ENCODE measurements at regions not wholly inside any gene's neighbourhood (a gene's known extent, or its start where the extent isn't known, plus 50 kb on each side); places are given as distances from the start of the nearest gene placed in this dataset.

- Histone ChIP-seq H3K27me3 (ENCODE audit: insufficient read depth, low read length, poor library complexity, severe bottlenecking) (no peaks in the 10 kb centered on the region), H3K4me2 (ENCODE audit: low read depth, low read length, poor library complexity, severe bottlenecking) (no peak overlapping the region), H3F3A (ENCODE audit: low read depth) (no peaks in the 10 kb centered on the region), H4K20me1 (ENCODE audit: insufficient read depth, low read length, poor library complexity, severe bottlenecking) (no peaks in the 10 kb centered on the region), H3K4me3 (ENCODE audit: low read length, poor library complexity, severe bottlenecking) (no peak overlapping the region), H3K9me2 (replicated peaks; ENCODE audit: low read depth, low read length) (no peaks in the 10 kb centered on the region), H3K36me3 (ENCODE audit: insufficient read depth, low read length) (no peaks in the 10 kb centered on the region), H3K9ac (ENCODE audit: low read depth, low read length, poor library complexity, severe bottlenecking) (no peak overlapping the region), H3K79me2 (ENCODE audit: insufficient read depth, low read length) (no peaks in the 10 kb centered on the region), H3K4me1 (ENCODE audit: insufficient read depth, low read length, poor library complexity, severe bottlenecking) (no peaks in the 10 kb centered on the region), H2AFZ (ENCODE audit: low read length) (no peak overlapping the region), H3K9me3 (ENCODE audit: insufficient read depth, low read depth, low read length) (no peaks in the 10 kb centered on the region)
- no peak for TF ChIP-seq CTCF (conservative IDR thresholded peaks at IDR 0.05; ENCODE audit: low read length)
- no peak for TF ChIP-seq EZH2phosphoT487 (IDR thresholded peaks at IDR 0.05; ENCODE audit: borderline replicate concordance)
These were observed 204.7 kb downstream of the ANKRD60 start for GRCh38 chr20:58023781-58024180.

- Histone ChIP-seq H3K4me3 (ENCODE audit: low read length, poor library complexity, severe bottlenecking) (no peak overlapping the region), H3K9me3 (ENCODE audit: insufficient read depth, low read depth, low read length) (no peaks in the 10 kb centered on the region), H3K4me1 (ENCODE audit: insufficient read depth, low read length, poor library complexity, severe bottlenecking) (no peaks in the 10 kb centered on the region), H3K79me2 (ENCODE audit: insufficient read depth, low read length) (no peaks in the 10 kb centered on the region), H3K9ac (ENCODE audit: low read depth, low read length, poor library complexity, severe bottlenecking) (no peak overlapping the region), H3F3A (ENCODE audit: low read depth) (no peaks in the 10 kb centered on the region), H3K36me3 (ENCODE audit: insufficient read depth, low read length) (no peaks in the 10 kb centered on the region), H4K20me1 (ENCODE audit: insufficient read depth, low read length, poor library complexity, severe bottlenecking) (no peaks in the 10 kb centered on the region), H3K9me2 (replicated peaks; ENCODE audit: low read depth, low read length) (no peaks in the 10 kb centered on the region), H2AFZ (ENCODE audit: low read length) (no peak overlapping the region), H3K27me3 (ENCODE audit: insufficient read depth, low read length, poor library complexity, severe bottlenecking) (no peaks in the 10 kb centered on the region), H3K4me2 (ENCODE audit: low read depth, low read length, poor library complexity, severe bottlenecking) (no peak overlapping the region)
- no peak for TF ChIP-seq EZH2phosphoT487 (IDR thresholded peaks at IDR 0.05; ENCODE audit: borderline replicate concordance)
- TF ChIP-seq CTCF (conservative IDR thresholded peaks at IDR 0.05; ENCODE audit: low read length): no peak
These were observed 205.1 kb downstream of the ANKRD60 start for GRCh38 chr20:58023346-58023745.

GRCh38 chr20:58022711-58023110 lies 205.7 kb downstream of the ANKRD60 start:
- no peaks in the 10 kb centered on the region for H3K9me2 ChIP-seq (replicated peaks; ENCODE audit: low read depth, low read length)
- no peaks in the 10 kb centered on the region for H4K20me1 ChIP-seq (ENCODE audit: insufficient read depth, low read length, poor library complexity, severe bottlenecking)
- H3F3A ChIP-seq (ENCODE audit: low read depth): no peaks in the 10 kb centered on the region
- H3K9me3 ChIP-seq (ENCODE audit: insufficient read depth, low read depth, low read length): no peaks in the 10 kb centered on the region
- H3K79me2 ChIP-seq (ENCODE audit: insufficient read depth, low read length): no peaks in the 10 kb centered on the region
- H3K4me2 ChIP-seq (ENCODE audit: low read depth, low read length, poor library complexity, severe bottlenecking): no peak overlapping the region
- no peak overlapping the region for H2AFZ ChIP-seq (ENCODE audit: low read length)
- TF ChIP-seq CTCF (conservative IDR thresholded peaks at IDR 0.05; ENCODE audit: low read length) (no peak), EZH2phosphoT487 (IDR thresholded peaks at IDR 0.05; ENCODE audit: borderline replicate concordance) (no peak)
- no peaks in the 10 kb centered on the region for H3K36me3 ChIP-seq (ENCODE audit: insufficient read depth, low read length)
- H3K4me3 ChIP-seq (ENCODE audit: low read length, poor library complexity, severe bottlenecking): no peak overlapping the region
- no peaks in the 10 kb centered on the region for H3K27me3 ChIP-seq (ENCODE audit: insufficient read depth, low read length, poor library complexity, severe bottlenecking)
- no peak overlapping the region for H3K9ac ChIP-seq (ENCODE audit: low read depth, low read length, poor library complexity, severe bottlenecking)
- no peaks in the 10 kb centered on the region for H3K4me1 ChIP-seq (ENCODE audit: insufficient read depth, low read length, poor library complexity, severe bottlenecking)
